Occipital lobe (tissue), 1 donor: ENCODE measurements at regions not wholly inside any gene's neighbourhood (a gene's known extent, or its start where the extent isn't known, plus 50 kb on each side); places are given as distances from the start of the nearest gene placed in this dataset.
"Not testable (repeated sequence)": the region's sequence is repeated elsewhere in the genome, so short reads cannot be mapped to it uniquely, and the experiment has no call there.

Experiments
- DNase-seq: peaks from one replicate; lab custom pipeline; 2025; lab: John Stamatoyannopoulos, UW

- no peak for DNase-seq
These were observed 452.5 kb downstream of the ZNF516 start for GRCh38 chr18:76042511-76042910.

- DNase-seq: no peak
These were observed 476.8 kb downstream of the ZNF516 start for GRCh38 chr18:76018210-76018609.

GRCh38 chr18:76013057-76013456, 482.0 kb downstream of the ZNF516 start:
- DNase-seq: no peak

- no peak for DNase-seq
These were observed 489.3 kb downstream of the ZNF516 start for GRCh38 chr18:76005632-76006208.

GRCh38 chr18:75987913-75988312, 507.1 kb downstream of the ZNF516 start:
- DNase-seq: not testable (repeated sequence)

- DNase-seq: no peak
These were observed 510.2 kb downstream of the ZNF516 start for GRCh38 chr18:75984853-75985252.

GRCh38 chr18:75981102-75981501, 513.9 kb downstream of the ZNF516 start:
- no peak for DNase-seq

GRCh38 chr18:75977081-75977480, 518.0 kb downstream of the ZNF516 start:
- no peak for DNase-seq

- no peak for DNase-seq
These were observed 524.8 kb downstream of the ZNF516 start for GRCh38 chr18:75970212-75970611.

GRCh38 chr18:75966431-75966830, 528.6 kb downstream of the ZNF516 start:
- DNase-seq: no peak

- no peak for DNase-seq
These were observed 532.9 kb downstream of the ZNF516 start for GRCh38 chr18:75962036-75962572.

GRCh38 chr18:75960356-75960755, 532.9 kb upstream of the SMIM21 start:
- DNase-seq: not testable (repeated sequence)

GRCh38 chr18:75959150-75959549, 531.6 kb upstream of the SMIM21 start:
- no peak for DNase-seq

GRCh38 chr18:75958683-75959082, 531.2 kb upstream of the SMIM21 start:
- no peak for DNase-seq

- no peak for DNase-seq
These were observed 517.9 kb upstream of the SMIM21 start for GRCh38 chr18:75945265-75945933.

GRCh38 chr18:75937306-75937705, 509.8 kb upstream of the SMIM21 start:
- DNase-seq: no peak

GRCh38 chr18:75936862-75937261, 509.4 kb upstream of the SMIM21 start:
- DNase-seq: no peak

GRCh38 chr18:75931079-75931478, 503.6 kb upstream of the SMIM21 start:
- DNase-seq: no peak

- DNase-seq: no peak
These were observed 501.2 kb upstream of the SMIM21 start for GRCh38 chr18:75928706-75929105.

- no peak for DNase-seq
These were observed 500.3 kb upstream of the SMIM21 start for GRCh38 chr18:75927791-75928190.

- no peak for DNase-seq
These were observed 499.3 kb upstream of the SMIM21 start for GRCh38 chr18:75926811-75927210.

GRCh38 chr18:75923169-75923568, 495.7 kb upstream of the SMIM21 start:
- DNase-seq: peak; percentile 80

- DNase-seq: no peak
These were observed 489.1 kb upstream of the SMIM21 start for GRCh38 chr18:75916624-75916982.
